Heart left ventricle (tissue), 13 donors: ENCODE measurements at regions not wholly inside any gene's neighbourhood (a gene's known extent, or its start where the extent isn't known, plus 50 kb on each side); places are given as distances from the start of the nearest gene placed in this dataset.

Experiments used
- CTCF ChIP-seq, 12 donors: fragments of 200-600 bp; sonication (generic) in 4 of 12; IDR thresholded peaks; one replicate each; pipeline versions ENCODE4 v1.5.0 to v1.8.0; 2018 to 2022; ENCODE audit warnings: antibody characterized with exemption in 12 of 12, mild to moderate bottlenecking in 5 of 12
- POLR2A ChIP-seq, 2 donors: fragments of 450-650 bp; IDR thresholded peaks; one replicate each; pipeline ENCODE4 v1.6.1; 2017; ENCODE audit warnings: antibody characterized with exemption in 2 of 2, mild to moderate bottlenecking in 2 of 2, moderate library complexity in 2 of 2
- donor health status: ischemic (EF 13 %, LVEDD 7.1; RV severe dilation, severe dysfunction).
- donor health status: DM: no; HTN: yes; CAD: no.
- donor health status: DM: no; HTN: no; CAD: no.
- donor health status: ischemic (EF 25% LVEDD 6.9; RV normal size, moderate dysfunction).
- donor health status: ischemic (EF 25% LVEDD 5.7; RV mildly dilated, moderate dysfunction).
- donor health status: ischemic (EF 35%, LVEDD 5.7; RV mildly dilated, moderate dysfunction).
- donor health status: nonischemic (EF 11% LVEDD 7.7; RV severe dilation, severe dysfunction).
- donor health status: DM: yes; HTN: yes; CAD: no.
- donor health status: PGD.
- donor health status: ischemic (EF 29% LVEDD 5.4; RV normal size, mild dysfunction).
- donor health status: nonischemic (EF 23%, LVEDD 6.1; RV moderate dilation, normal function).

GRCh38 chrX:56033495-56034180 lies 198.5 kb upstream of the KLF8 start:
- no peak for TF ChIP-seq CTCF (IDR thresholded peaks at IDR 0.05)
- no peak for TF ChIP-seq POLR2A (IDR thresholded peaks at IDR 0.05)
